Testis (tissue), 2 donors: ENCODE measurements at regions not wholly inside any gene's neighbourhood (a gene's known extent, or its start where the extent isn't known, plus 50 kb on each side); places are given as distances from the start of the nearest gene placed in this dataset.

ENCODE experiments used
- DNase-seq: peaks from one replicate; pipeline ENCODE4 v3.0.0-alpha.2; 2019
- H3K27ac ChIP-seq, 2 donors: fragments of 200-600 bp; sonication (generic); one replicate each; pipeline ENCODE4 v1.5.1; 2019
- H3K27me3 ChIP-seq: fragments of 200-600 bp; sonication (generic); one replicate; pipeline ENCODE4 v1.5.1; 2019
- H3K36me3 ChIP-seq: fragments of 200-600 bp; sonication (generic); one replicate; pipeline ENCODE4 v1.5.1; 2017; ENCODE audit warnings: low read depth; ENCODE audit errors: missing control alignments
- H3K4me1 ChIP-seq: fragments of 200-600 bp; sonication (generic); one replicate; pipeline ENCODE4 v1.5.1; 2019
- H3K4me3 ChIP-seq, 2 donors: fragments of 200-600 bp; sonication (generic); one replicate each; pipeline ENCODE4 v1.5.1; 2017 to 2019
- H3K9me3 ChIP-seq: fragments of 200-600 bp; sonication (generic); one replicate; pipeline ENCODE4 v1.5.1; 2017
- CTCF ChIP-seq, 3 experiments: fragments of 450-650 bp in 2 of 3; fragments of 200-600 bp in 1 of 3; sonication (generic) in 1 of 3; IDR thresholded peaks; one replicate each; pipeline ENCODE4 v1.5.1; 2016 to 2019; ENCODE audit warnings: antibody characterized with exemption in 3 of 3, mild to moderate bottlenecking in 2 of 3, moderate library complexity in 1 of 3
- POLR2A ChIP-seq: fragments of 450-650 bp; IDR thresholded peaks from one replicate; pipeline ENCODE4 v1.6.1; 2017; ENCODE audit warnings: antibody characterized with exemption, mild to moderate bottlenecking, moderate library complexity
- WGBS, 2 donors: methylation state at CpG; one replicate each; pipeline ENCODE4 v1.1.5; 2018; 5-methylcytosine and 5-hydroxymethylcytosine counted together
- intact Hi-C: fragments of 100-400 bp; cut with DNase I; formaldehyde crosslinking; loops from one replicate; pipeline ENCODE4 v1.15.1; 2023; ENCODE audit warnings: low total_unique reads

- no peak for TF ChIP-seq CTCF (IDR thresholded peaks at IDR 0.05)
- TF ChIP-seq POLR2A: no peak
- intact Hi-C loops: no loop called here
- WGBS, 2 donors: 20 to 21% methylated on average over 10 to 18 of the region's 18 CpGs
- Histone ChIP-seq H3K4me3 (no peak overlapping the region), H3K9me3 (no peaks in the 10 kb centered on the region), H3K27ac (no peak overlapping the region), H3K4me1 (no peaks in the 10 kb centered on the region), H3K27me3 (no peaks in the 10 kb centered on the region), H3K36me3 (no peaks in the 10 kb centered on the region)
- DNase-seq: peak; percentile 24
These were observed 569.3 kb upstream of the DIPK2B start for GRCh38 chrX:45769761-45770582.

- intact Hi-C loops: no loop called here
- no peak overlapping the region for H3K4me3 ChIP-seq
These were observed 568.1 kb upstream of the DIPK2B start for GRCh38 chrX:45768666-45769236.

GRCh38 chrX:45766981-45767501, 566.4 kb upstream of the DIPK2B start:
- 64 to 87% methylated on average over 3 of the region's 3 CpGs for WGBS, 2 donors
- H3K4me3 ChIP-seq: no peak overlapping the region
- intact Hi-C loops: no loop called here
- no peak for DNase-seq
- no peaks in the 10 kb centered on the region for H3K36me3 ChIP-seq
- no peak for TF ChIP-seq POLR2A
- no peak for TF ChIP-seq CTCF (IDR thresholded peaks at IDR 0.05)
- no peaks in the 10 kb centered on the region for H3K9me3 ChIP-seq
- no peaks in the 10 kb centered on the region for H3K4me1 ChIP-seq
- no peaks in the 10 kb centered on the region for H3K27me3 ChIP-seq
- H3K27ac ChIP-seq: no peak overlapping the region

More at GRCh38 chrX:45768666-45769236, 568.1 kb upstream of the DIPK2B start:
- H3K9me3 ChIP-seq: no peaks in the 10 kb centered on the region
- DNase-seq: no peak
- H3K27ac ChIP-seq: no peak overlapping the region
- H3K27me3 ChIP-seq: no peaks in the 10 kb centered on the region
- TF ChIP-seq CTCF (IDR thresholded peaks at IDR 0.05) (no peak), POLR2A (no peak)
- H3K36me3 ChIP-seq: no peaks in the 10 kb centered on the region
- 73 to 74% methylated on average over 6 of the region's 6 CpGs for whole genome bisulfite sequencing, 2 donors
- H3K4me1 ChIP-seq: no peaks in the 10 kb centered on the region

GRCh38 chrX:45765767-45766166, 565.1 kb upstream of the DIPK2B start:
- Histone ChIP-seq H3K27ac (no peak overlapping the region), H3K4me3 (no peak overlapping the region), H3K4me1 (no peaks in the 10 kb centered on the region), H3K27me3 (no peaks in the 10 kb centered on the region), H3K36me3 (no peaks in the 10 kb centered on the region), H3K9me3 (no peaks in the 10 kb centered on the region)
- no peak for TF ChIP-seq POLR2A
- no peak for TF ChIP-seq CTCF (IDR thresholded peaks at IDR 0.05)
- WGBS, 2 donors: 71 to 76% methylated on average over 4 of the region's 4 CpGs
- intact Hi-C loops: no loop called here
- DNase-seq: no peak
